ENCODE measurements at regions not wholly inside any gene's neighbourhood (a gene's known extent, or its start where the extent isn't known, plus 50 kb on each side); places are given as distances from the start of the nearest gene placed in this dataset.
"Not testable (repeated sequence)": the region's sequence is repeated elsewhere in the genome, so short reads cannot be mapped to it uniquely, and the experiment has no call there.

GRCh38 chr6:113017353-113017752 lies 670.2 kb downstream of the RFPL4B start:
- H3K27ac Mint-ChIP-seq: no peak overlapping the region
- H3K9me3 Mint-ChIP-seq: no peaks in the 10 kb centered on the region
- H3K36me3 Mint-ChIP-seq (ENCODE audit: low read depth): no peaks in the 10 kb centered on the region
- H3K4me3 Mint-ChIP-seq: no peak overlapping the region
- H3K4me1 Mint-ChIP-seq (ENCODE audit: low read depth): no peaks in the 10 kb centered on the region
- no peaks in the 10 kb centered on the region for H3K27me3 Mint-ChIP-seq

- Mint-ChIP-seq H3K27me3 (no peaks in the 10 kb centered on the region), H3K4me1 (ENCODE audit: low read depth) (no peaks in the 10 kb centered on the region), H3K4me3 (no peak overlapping the region), H3K27ac (no peak overlapping the region), H3K9me3 (no peaks in the 10 kb centered on the region), H3K36me3 (ENCODE audit: low read depth) (no peaks in the 10 kb centered on the region)
These were observed 671.4 kb downstream of the RFPL4B start for GRCh38 chr6:113018351-113019151.

- no peaks in the 10 kb centered on the region for H3K9me3 Mint-ChIP-seq
- H3K27me3 Mint-ChIP-seq: no peaks in the 10 kb centered on the region
- H3K4me3 Mint-ChIP-seq: no peak overlapping the region
These were observed 672.0 kb downstream of the RFPL4B start for GRCh38 chr6:113019176-113019575.

GRCh38 chr6:113027780-113028179 lies 680.6 kb downstream of the RFPL4B start:
- Mint-ChIP-seq H3K27me3 (no peaks in the 10 kb centered on the region), H3K4me1 (ENCODE audit: low read depth) (no peaks in the 10 kb centered on the region), H3K36me3 (ENCODE audit: low read depth) (no peaks in the 10 kb centered on the region), H3K27ac (no peak overlapping the region), H3K9me3 (no peaks in the 10 kb centered on the region), H3K4me3 (no peak overlapping the region)

More at GRCh38 chr6:113019176-113019575, 672.0 kb downstream of the RFPL4B start:
- no peaks in the 10 kb centered on the region for H3K36me3 Mint-ChIP-seq (ENCODE audit: low read depth)
- no peak overlapping the region for H3K27ac Mint-ChIP-seq
- H3K4me1 Mint-ChIP-seq (ENCODE audit: low read depth): no peaks in the 10 kb centered on the region

- H3K4me1 Mint-ChIP-seq (ENCODE audit: low read depth); H3K27me3 Mint-ChIP-seq; H3K9me3 Mint-ChIP-seq; H3K36me3 Mint-ChIP-seq (ENCODE audit: low read depth); H3K27ac Mint-ChIP-seq; H3K4me3 Mint-ChIP-seq: not testable (repeated sequence)
These were observed 682.0 kb downstream of the RFPL4B start for GRCh38 chr6:113029161-113029560.

GRCh38 chr6:113031591-113032238 lies 684.6 kb downstream of the RFPL4B start:
- no peaks in the 10 kb centered on the region for H3K27me3 Mint-ChIP-seq
- H3K9me3 Mint-ChIP-seq: no peaks in the 10 kb centered on the region
- no peaks in the 10 kb centered on the region for H3K36me3 Mint-ChIP-seq (ENCODE audit: low read depth)
- no peaks in the 10 kb centered on the region for H3K4me1 Mint-ChIP-seq (ENCODE audit: low read depth)
- H3K4me3 Mint-ChIP-seq: no peak overlapping the region
- H3K27ac Mint-ChIP-seq: no peak overlapping the region

GRCh38 chr6:113039005-113039404 lies 691.9 kb downstream of the RFPL4B start:
- Mint-ChIP-seq H3K9me3 (no peaks in the 10 kb centered on the region), H3K27ac (no peak overlapping the region), H3K27me3 (no peaks in the 10 kb centered on the region), H3K4me3 (no peak overlapping the region), H3K4me1 (ENCODE audit: low read depth) (no peaks in the 10 kb centered on the region), H3K36me3 (ENCODE audit: low read depth) (no peaks in the 10 kb centered on the region)

GRCh38 chr6:113047148-113047547 lies 700.0 kb downstream of the RFPL4B start:
- H3K27me3 Mint-ChIP-seq: no peaks in the 10 kb centered on the region
- H3K4me1 Mint-ChIP-seq (ENCODE audit: low read depth): no peaks in the 10 kb centered on the region
- H3K9me3 Mint-ChIP-seq: no peaks in the 10 kb centered on the region
- H3K27ac Mint-ChIP-seq: no peak overlapping the region
- H3K4me3 Mint-ChIP-seq: no peak overlapping the region
- H3K36me3 Mint-ChIP-seq (ENCODE audit: low read depth): no peaks in the 10 kb centered on the region

GRCh38 chr6:113047932-113048331 lies 700.8 kb downstream of the RFPL4B start:
- Mint-ChIP-seq H3K27me3 (no peaks in the 10 kb centered on the region), H3K9me3 (no peaks in the 10 kb centered on the region), H3K4me3 (no peak overlapping the region), H3K27ac (no peak overlapping the region), H3K36me3 (ENCODE audit: low read depth) (no peaks in the 10 kb centered on the region), H3K4me1 (ENCODE audit: low read depth) (no peaks in the 10 kb centered on the region)

GRCh38 chr6:113048741-113049140 lies 701.6 kb downstream of the RFPL4B start:
- Mint-ChIP-seq H3K4me1 (ENCODE audit: low read depth) (no peaks in the 10 kb centered on the region), H3K27me3 (no peaks in the 10 kb centered on the region), H3K27ac (no peak overlapping the region), H3K9me3 (no peaks in the 10 kb centered on the region), H3K36me3 (ENCODE audit: low read depth) (no peaks in the 10 kb centered on the region), H3K4me3 (no peak overlapping the region)

- Mint-ChIP-seq H3K4me1 (ENCODE audit: low read depth) (no peaks in the 10 kb centered on the region), H3K36me3 (ENCODE audit: low read depth) (no peaks in the 10 kb centered on the region), H3K27me3 (no peaks in the 10 kb centered on the region), H3K4me3 (no peak overlapping the region), H3K27ac (no peak overlapping the region), H3K9me3 (no peaks in the 10 kb centered on the region)
These were observed 702.1 kb downstream of the RFPL4B start for GRCh38 chr6:113049190-113049589.

- no peaks in the 10 kb centered on the region for H3K27me3 Mint-ChIP-seq
- no peaks in the 10 kb centered on the region for H3K9me3 Mint-ChIP-seq
- H3K27ac Mint-ChIP-seq: no peak overlapping the region
- H3K36me3 Mint-ChIP-seq (ENCODE audit: low read depth): no peaks in the 10 kb centered on the region
- no peaks in the 10 kb centered on the region for H3K4me1 Mint-ChIP-seq (ENCODE audit: low read depth)
- no peak overlapping the region for H3K4me3 Mint-ChIP-seq
These were observed 703.1 kb downstream of the RFPL4B start for GRCh38 chr6:113050010-113050858.

- H3K27ac Mint-ChIP-seq: no peak overlapping the region
- H3K4me1 Mint-ChIP-seq (ENCODE audit: low read depth): no peaks in the 10 kb centered on the region
- no peak overlapping the region for H3K4me3 Mint-ChIP-seq
- H3K27me3 Mint-ChIP-seq: no peaks in the 10 kb centered on the region
- no peaks in the 10 kb centered on the region for H3K36me3 Mint-ChIP-seq (ENCODE audit: low read depth)
- no peaks in the 10 kb centered on the region for H3K9me3 Mint-ChIP-seq
These were observed 703.8 kb downstream of the RFPL4B start for GRCh38 chr6:113050979-113051378.

- no peaks in the 10 kb centered on the region for H3K27me3 Mint-ChIP-seq
- H3K36me3 Mint-ChIP-seq (ENCODE audit: low read depth): no peaks in the 10 kb centered on the region
- no peaks in the 10 kb centered on the region for H3K4me1 Mint-ChIP-seq (ENCODE audit: low read depth)
- no peak overlapping the region for H3K4me3 Mint-ChIP-seq
- no peak overlapping the region for H3K27ac Mint-ChIP-seq
- no peaks in the 10 kb centered on the region for H3K9me3 Mint-ChIP-seq
These were observed 705.4 kb downstream of the RFPL4B start for GRCh38 chr6:113052506-113052905.

- Mint-ChIP-seq H3K36me3 (ENCODE audit: low read depth) (no peaks in the 10 kb centered on the region), H3K27me3 (no peaks in the 10 kb centered on the region), H3K4me3 (no peak overlapping the region), H3K4me1 (ENCODE audit: low read depth) (no peaks in the 10 kb centered on the region), H3K27ac (no peak overlapping the region), H3K9me3 (no peaks in the 10 kb centered on the region)
These were observed 707.9 kb downstream of the RFPL4B start for GRCh38 chr6:113055061-113055460.
